HG03103 (cell line): ENCODE measurements at regions not wholly inside any gene's neighbourhood (a gene's known extent, or its start where the extent isn't known, plus 50 kb on each side); places are given as distances from the start of the nearest gene placed in this dataset.
"Not testable (repeated sequence)": the region's sequence is repeated elsewhere in the genome, so short reads cannot be mapped to it uniquely, and the experiment has no call there.

Experiments
- ATAC-seq: cut with Tn5 transposase; IDR thresholded peaks from one replicate; pipeline ENCODE4 v1.9.1; 2021; ENCODE audit warnings: low read depth; ENCODE audit not compliant: unreplicated experiment

DNA sequence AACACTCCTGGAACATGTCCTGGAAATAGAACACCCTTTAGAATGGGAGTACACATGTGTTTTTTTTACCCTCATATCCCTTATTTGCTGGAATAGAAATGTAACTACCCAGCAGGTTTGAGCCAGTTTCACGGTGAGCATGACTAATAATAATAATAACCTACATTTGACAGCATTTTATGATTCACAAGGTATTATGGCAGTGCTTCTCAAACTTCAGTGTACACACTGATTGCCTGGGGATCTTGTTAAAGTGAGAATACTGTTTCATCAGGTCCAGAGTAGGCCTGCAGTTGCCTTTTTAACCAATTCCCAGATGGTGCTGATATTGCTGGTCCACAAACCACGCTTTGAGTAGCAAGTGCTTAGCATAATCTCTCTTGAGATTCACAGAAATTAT is 63.9 kb downstream of the NFKBIZ start:
- ATAC-seq: no peak

GRCh38 chr3:101917761-101918160 is 68.4 kb downstream of the NFKBIZ start:
- ATAC-seq: not testable (repeated sequence)

- not testable (repeated sequence) for ATAC-seq
These were observed 72.9 kb downstream of the NFKBIZ start for GRCh38 chr3:101922151-101922725.

DNA sequence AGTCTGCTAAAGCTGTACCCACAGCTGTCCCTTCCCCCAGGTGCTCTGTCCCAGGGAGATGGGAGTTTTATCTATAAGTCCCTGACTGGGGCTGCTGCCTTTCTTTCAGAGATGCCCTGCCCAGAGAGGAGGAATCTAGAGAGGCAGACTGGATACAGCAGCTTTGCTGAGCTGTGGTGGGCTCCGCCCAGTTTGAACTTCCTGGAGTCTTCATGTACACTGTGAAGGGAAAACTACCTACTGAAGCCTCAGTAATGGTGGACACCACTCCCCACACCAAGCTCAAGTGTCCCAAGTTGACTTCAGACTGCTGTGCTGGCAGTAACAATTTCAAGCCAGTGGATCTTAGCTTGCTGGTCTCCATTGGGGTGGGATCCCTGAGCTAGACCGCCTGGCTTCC is 75.3 kb downstream of the NFKBIZ start:
- ATAC-seq: not testable (repeated sequence)

DNA sequence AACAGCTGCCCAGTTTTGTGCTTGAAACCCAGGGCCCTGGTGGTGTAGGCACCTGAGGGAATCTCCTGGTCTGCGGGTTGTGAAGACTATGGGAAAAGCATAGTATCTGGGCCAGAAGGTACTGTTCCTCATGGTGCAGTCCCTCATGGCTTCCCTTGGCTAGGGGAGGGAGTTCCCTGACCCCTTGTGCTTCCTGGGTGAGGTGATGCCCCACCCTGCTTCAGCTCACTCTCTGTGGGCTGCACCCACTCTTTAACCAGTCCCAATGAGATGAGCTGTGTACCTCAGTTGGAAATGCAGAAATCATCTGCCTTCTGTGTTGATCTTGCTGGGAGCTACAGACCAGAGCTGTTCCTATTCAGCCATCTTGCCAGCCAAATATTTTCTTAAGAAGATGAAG is 75.8 kb downstream of the NFKBIZ start:
- ATAC-seq: not testable (repeated sequence)

DNA sequence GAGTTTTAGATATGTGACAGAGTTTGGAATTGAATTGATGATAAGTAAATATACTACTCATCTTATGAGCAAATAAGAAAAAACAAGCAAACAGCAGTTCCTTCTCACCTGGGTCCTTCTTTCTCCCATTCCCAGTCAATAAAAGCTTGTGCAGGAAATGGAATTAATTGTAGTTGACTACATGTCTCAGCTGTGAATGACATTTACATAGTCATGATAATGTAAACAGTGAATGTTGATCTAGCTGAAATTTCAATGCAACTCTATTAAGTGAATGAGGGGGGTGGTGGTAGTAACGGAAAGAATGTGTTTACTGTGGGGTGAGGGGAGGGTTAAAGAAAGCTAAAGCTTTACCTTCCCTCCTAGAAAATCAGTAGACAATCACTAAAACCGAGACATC is 76.2 kb downstream of the NFKBIZ start:
- no peak for ATAC-seq

DNA sequence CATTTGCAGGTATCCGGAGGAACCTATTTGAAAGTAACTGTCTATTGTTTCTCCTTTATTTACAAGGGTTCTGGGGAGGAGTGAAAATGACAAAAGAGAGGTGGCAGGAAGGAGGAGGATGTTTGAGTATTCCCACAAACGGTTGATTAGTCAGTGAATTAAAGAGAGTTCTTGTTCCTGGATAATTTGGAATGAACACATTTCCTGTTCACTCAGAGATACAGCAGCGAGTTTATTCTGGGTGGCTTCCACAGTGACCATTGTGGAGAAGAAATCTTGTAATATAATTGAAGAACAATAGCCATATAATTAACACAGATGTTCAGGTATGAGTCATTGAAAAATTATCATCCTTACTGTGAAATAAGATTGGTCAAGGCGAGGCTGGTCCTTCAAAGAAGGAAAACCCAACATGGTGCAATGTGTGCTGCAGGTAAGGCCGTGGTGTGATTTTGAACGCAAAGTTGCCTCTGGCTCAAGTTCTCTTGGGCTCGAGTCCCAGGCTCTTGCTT is 77.3 kb downstream of the NFKBIZ start:
- ATAC-seq: no peak

- no peak for ATAC-seq
These were observed 79.6 kb downstream of the NFKBIZ start for GRCh38 chr3:101928890-101929289.

- no peak for ATAC-seq
These were observed 81.8 kb downstream of the NFKBIZ start for GRCh38 chr3:101931081-101931480.

DNA sequence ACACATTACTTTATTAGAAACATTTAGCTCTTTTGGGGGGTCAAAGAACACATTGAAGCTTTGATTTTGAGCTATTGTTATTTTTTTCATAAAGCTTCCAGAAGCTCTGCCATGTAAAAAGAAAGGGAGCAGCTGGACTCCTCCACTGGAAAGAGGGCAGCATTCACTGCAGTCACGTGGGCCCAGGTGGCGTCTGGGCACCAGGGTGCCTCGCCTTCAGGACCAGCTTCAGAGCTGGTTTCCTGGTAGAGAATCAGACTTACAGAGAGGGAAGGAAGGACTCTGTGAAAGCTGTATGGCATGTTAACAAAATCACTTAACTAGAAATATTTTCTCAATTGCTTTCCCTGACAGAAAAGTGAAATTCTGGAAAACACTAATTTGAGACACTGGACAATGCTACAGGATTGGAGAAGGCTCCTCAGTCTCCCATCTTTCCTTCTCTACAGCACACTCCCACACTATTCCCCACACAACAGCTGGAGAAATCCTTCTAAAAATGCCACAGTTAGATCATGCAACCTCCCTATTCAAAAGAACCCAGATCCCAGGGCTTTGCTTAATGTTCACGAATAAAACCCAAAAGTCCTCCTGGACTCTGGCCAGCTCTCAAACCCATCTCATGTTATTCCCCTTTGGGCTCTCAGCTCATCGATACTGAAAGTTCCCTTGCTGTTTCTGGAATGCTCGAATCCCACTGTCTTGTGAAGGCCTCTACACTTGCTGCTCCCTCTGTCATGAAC is 83.2 kb downstream of the NFKBIZ start:
- ATAC-seq: no peak

DNA sequence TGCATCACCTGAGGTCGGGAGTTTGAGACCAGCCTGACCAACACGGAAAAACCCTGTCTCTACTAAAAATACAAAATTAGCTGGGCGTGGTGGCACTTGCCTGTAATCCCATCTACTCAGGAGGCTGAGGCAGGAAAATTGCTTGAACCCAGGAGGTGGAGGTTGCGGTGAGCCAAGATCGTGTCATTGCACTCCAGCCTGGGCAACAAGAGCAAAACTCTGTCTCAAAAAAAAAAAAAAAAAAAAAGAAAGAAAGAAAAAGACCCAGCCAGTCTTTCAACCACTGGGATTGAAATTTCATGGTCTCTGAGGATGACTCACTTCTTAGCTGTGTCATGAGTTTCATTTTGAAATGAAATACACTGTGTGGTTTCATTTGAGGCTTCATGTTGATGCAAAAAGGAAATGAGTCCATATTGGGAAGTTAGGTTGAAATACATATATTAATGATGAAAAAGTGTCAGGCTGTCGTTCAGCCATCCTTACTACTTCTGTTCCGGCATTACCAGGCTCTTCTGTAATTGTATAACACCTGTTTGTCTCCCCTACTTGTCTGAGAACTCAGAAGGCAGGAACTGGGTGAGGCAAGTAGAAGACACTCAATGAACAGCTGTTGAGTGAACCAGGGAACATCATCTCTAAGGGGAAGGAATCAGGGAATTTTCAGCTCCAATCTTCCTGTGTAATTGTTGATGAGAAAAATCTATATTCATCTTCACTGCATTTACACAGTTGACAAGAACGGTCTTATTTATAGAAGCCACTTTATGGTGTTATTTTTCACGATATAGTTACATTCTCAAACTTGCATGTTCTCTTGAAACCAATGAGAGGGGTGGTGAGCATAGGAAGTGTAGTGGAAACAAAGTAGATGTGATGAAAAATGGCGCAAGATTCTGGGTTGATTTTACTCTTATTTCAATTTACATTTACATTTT is 87.4 kb downstream of the NFKBIZ start:
- peak; percentile 87 for ATAC-seq

- ATAC-seq: peak; percentile 47
These were observed 89.0 kb downstream of the NFKBIZ start for GRCh38 chr3:101938262-101938847.

- ATAC-seq: no peak
These were observed 90.2 kb downstream of the NFKBIZ start for GRCh38 chr3:101939361-101940049.

GRCh38 chr3:101940521-101941317 is 91.4 kb downstream of the NFKBIZ start:
- no peak for ATAC-seq

- ATAC-seq: no peak
These were observed 92.2 kb downstream of the NFKBIZ start for GRCh38 chr3:101941318-101942040.

- no peak for ATAC-seq
These were observed 93.0 kb downstream of the NFKBIZ start for GRCh38 chr3:101942356-101942755.

DNA sequence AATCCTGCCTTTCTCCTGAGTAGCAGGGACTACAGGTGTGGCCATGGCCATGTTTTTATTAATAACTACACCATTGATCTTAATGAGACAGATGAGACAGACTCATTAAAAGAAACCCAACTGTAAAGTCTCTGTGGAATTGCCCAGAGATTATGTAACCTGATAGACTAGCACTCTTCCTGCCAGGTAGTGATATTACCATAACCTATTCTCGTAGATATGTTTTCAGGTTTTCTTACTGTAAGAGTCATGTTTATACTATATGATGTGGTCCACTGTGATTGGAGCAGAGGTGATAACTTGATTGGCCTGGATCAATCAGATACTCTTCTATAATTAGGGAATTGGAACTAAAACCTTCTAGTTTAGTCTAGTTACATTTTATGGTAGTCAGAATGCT is 93.7 kb downstream of the NFKBIZ start:
- ATAC-seq: peak; percentile 42

DNA sequence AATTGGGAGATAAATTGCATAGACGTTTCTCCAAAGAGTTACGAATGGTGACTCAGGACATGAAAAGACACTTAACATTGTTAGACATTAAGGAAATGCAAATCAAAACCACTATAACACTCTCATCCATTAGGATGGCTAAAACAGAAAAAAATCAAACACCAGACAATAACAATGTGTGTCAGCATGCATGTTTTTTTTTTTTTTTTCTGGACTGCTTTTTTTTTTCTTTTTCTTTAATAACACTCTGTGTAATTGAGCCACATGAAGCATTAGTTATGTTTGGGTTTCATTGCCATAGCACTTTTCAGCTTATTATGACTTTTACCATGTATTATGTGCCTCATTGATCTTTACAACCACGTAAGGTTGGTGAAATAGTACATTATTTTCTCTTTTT is 95.0 kb downstream of the NFKBIZ start:
- ATAC-seq: no peak

GRCh38 chr3:101945980-101946379 is 96.7 kb downstream of the NFKBIZ start:
- no peak for ATAC-seq
